Parathyroid adenoma (tissue), 2 donors: ENCODE measurements at regions not wholly inside any gene's neighbourhood (a gene's known extent, or its start where the extent isn't known, plus 50 kb on each side); places are given as distances from the start of the nearest gene placed in this dataset.
"Not testable (repeated sequence)": the region's sequence is repeated elsewhere in the genome, so short reads cannot be mapped to it uniquely, and the experiment has no call there.

Experiments
- H2AFZ ChIP-seq: fragments of 300-600 bp; sonication (generic); one replicate; pipeline ENCODE4 v1.7.0; 2017; ENCODE audit warnings: antibody characterized with exemption, mild to moderate bottlenecking
- H3K27ac ChIP-seq: fragments of 300-600 bp; sonication (generic); one replicate; pipeline ENCODE4 v1.7.0; 2017
- H3K27me3 ChIP-seq: fragments of 300-600 bp; sonication (generic); one replicate; pipeline ENCODE4 v1.7.0; 2017; ENCODE audit warnings: low read length; ENCODE audit not compliant: control insufficient read depth, insufficient read depth
- H3K36me3 ChIP-seq: fragments of 300-600 bp; sonication (generic); one replicate; pipeline ENCODE4 v1.7.0; 2017; ENCODE audit warnings: low read length; ENCODE audit not compliant: control insufficient read depth, insufficient read depth
- H3K4me1 ChIP-seq: fragments of 300-600 bp; sonication (generic); one replicate; pipeline ENCODE4 v1.7.0; 2017; ENCODE audit warnings: control low read depth
- H3K4me2 ChIP-seq: fragments of 300-600 bp; sonication (generic); one replicate; pipeline ENCODE4 v1.7.0; 2017; ENCODE audit warnings: low read length
- H3K4me3 ChIP-seq: fragments of 300-600 bp; sonication (generic); one replicate; pipeline ENCODE4 v1.7.0; 2017; ENCODE audit warnings: low read depth, low read length
- H3K79me2 ChIP-seq: fragments of 300-600 bp; sonication (generic); one replicate; pipeline ENCODE4 v1.7.0; 2017; ENCODE audit warnings: control low read depth
- H3K9ac ChIP-seq: fragments of 300-600 bp; sonication (generic); one replicate; pipeline ENCODE4 v1.7.0; 2017; ENCODE audit warnings: mild to moderate bottlenecking
- H3K9me3 ChIP-seq: fragments of 300-600 bp; sonication (generic); one replicate; pipeline ENCODE4 v1.7.0; 2017; ENCODE audit warnings: low read length; ENCODE audit not compliant: control insufficient read depth
- CTCF ChIP-seq: fragments of 300-600 bp; sonication (generic); IDR thresholded peaks from one replicate; pipeline ENCODE4 v1.7.0; 2017; ENCODE audit warnings: antibody characterized with exemption, mild to moderate bottlenecking
- donor health status: primary hyperparathyroidism.

GRCh38 chr10:108036265-108036664, 871.8 kb upstream of the SORCS1 start:
- no peak for TF ChIP-seq CTCF
- no peaks in the 10 kb centered on the region for H3K4me1 ChIP-seq
- no peak overlapping the region for H3K27ac ChIP-seq
- no peak overlapping the region for H3K4me3 ChIP-seq
- no peak overlapping the region for H3K9ac ChIP-seq
- H3K36me3 ChIP-seq = no peaks in the 10 kb centered on the region
- H3K9me3 ChIP-seq = no peaks in the 10 kb centered on the region
- H2AFZ ChIP-seq = no peak overlapping the region
- no peak overlapping the region for H3K4me2 ChIP-seq
- H3K79me2 ChIP-seq = no peaks in the 10 kb centered on the region
- no peaks in the 10 kb centered on the region for H3K27me3 ChIP-seq

- no peak overlapping the region for H2AFZ ChIP-seq
- TF ChIP-seq CTCF = no peak
- H3K4me3 ChIP-seq = no peak overlapping the region
- H3K36me3 ChIP-seq = no peaks in the 10 kb centered on the region
- no peaks in the 10 kb centered on the region for H3K79me2 ChIP-seq
- no peak overlapping the region for H3K4me2 ChIP-seq
- H3K9ac ChIP-seq = no peak overlapping the region
- no peaks in the 10 kb centered on the region for H3K27me3 ChIP-seq
- H3K27ac ChIP-seq = no peak overlapping the region
- no peaks in the 10 kb centered on the region for H3K4me1 ChIP-seq
- H3K9me3 ChIP-seq = no peaks in the 10 kb centered on the region
Observed at GRCh38 chr10:108034829-108035228, 870.3 kb upstream of the SORCS1 start.

- H3K27ac ChIP-seq, H2AFZ ChIP-seq, H3K27me3 ChIP-seq, H3K4me1 ChIP-seq, H3K4me2 ChIP-seq, H3K9me3 ChIP-seq, H3K9ac ChIP-seq, H3K79me2 ChIP-seq, H3K36me3 ChIP-seq, H3K4me3 ChIP-seq: not testable (repeated sequence)
Observed at GRCh38 chr10:108033518-108033917, 869.0 kb upstream of the SORCS1 start.

- H3K79me2 ChIP-seq = no peaks in the 10 kb centered on the region
- no peak overlapping the region for H3K4me2 ChIP-seq
- H3K27ac ChIP-seq = no peak overlapping the region
- H3K4me1 ChIP-seq = no peaks in the 10 kb centered on the region
- H3K36me3 ChIP-seq = no peaks in the 10 kb centered on the region
- H3K9ac ChIP-seq = no peak overlapping the region
- H3K27me3 ChIP-seq = no peaks in the 10 kb centered on the region
- no peak overlapping the region for H2AFZ ChIP-seq
- TF ChIP-seq CTCF = no peak
- H3K9me3 ChIP-seq = no peaks in the 10 kb centered on the region
- H3K4me3 ChIP-seq = no peak overlapping the region
Observed at GRCh38 chr10:108031505-108031904, 867.0 kb upstream of the SORCS1 start.

- Histone ChIP-seq H3K79me2 (no peaks in the 10 kb centered on the region), H3K4me2 (no peak overlapping the region), H3K9me3 (no peaks in the 10 kb centered on the region), H3K27ac (no peak overlapping the region), H3K4me3 (no peak overlapping the region), H2AFZ (no peak overlapping the region), H3K9ac (no peak overlapping the region), H3K27me3 (no peaks in the 10 kb centered on the region), H3K4me1 (no peaks in the 10 kb centered on the region), H3K36me3 (no peaks in the 10 kb centered on the region)
- TF ChIP-seq CTCF = no peak
Observed at GRCh38 chr10:108014902-108015177, 850.3 kb upstream of the SORCS1 start.
